CD4-positive, alpha-beta T cell treated with Interleukin-17A for 1 hour (primary cell): ENCODE measurements at regions not wholly inside any gene's neighbourhood (a gene's known extent, or its start where the extent isn't known, plus 50 kb on each side); places are given as distances from the start of the nearest gene placed in this dataset.

Experiments
- DNase-seq: peaks from one replicate; pipeline ENCODE4 v3.0.0-alpha.2; 2020

DNA sequence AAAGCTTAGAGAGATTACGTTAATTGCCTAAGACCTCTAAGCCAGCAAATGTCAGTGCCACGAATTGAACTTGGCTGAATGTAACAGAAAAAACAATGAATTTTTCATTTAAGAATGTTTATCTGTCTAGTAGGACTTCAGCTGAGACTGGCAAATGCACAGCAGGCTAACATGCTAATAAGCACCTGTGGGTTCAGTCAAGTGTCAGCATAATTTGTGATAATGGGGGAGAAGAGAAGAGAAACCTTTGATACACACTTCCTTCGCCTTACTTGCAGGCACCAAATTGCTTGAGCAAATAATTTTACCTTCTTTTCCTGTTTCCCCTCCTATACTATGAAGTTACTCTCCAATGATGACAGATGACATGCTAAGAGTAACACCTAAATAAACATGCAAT lies 1136.5 kb upstream of the SORCS1 start:
- DNase-seq = no peak

DNA sequence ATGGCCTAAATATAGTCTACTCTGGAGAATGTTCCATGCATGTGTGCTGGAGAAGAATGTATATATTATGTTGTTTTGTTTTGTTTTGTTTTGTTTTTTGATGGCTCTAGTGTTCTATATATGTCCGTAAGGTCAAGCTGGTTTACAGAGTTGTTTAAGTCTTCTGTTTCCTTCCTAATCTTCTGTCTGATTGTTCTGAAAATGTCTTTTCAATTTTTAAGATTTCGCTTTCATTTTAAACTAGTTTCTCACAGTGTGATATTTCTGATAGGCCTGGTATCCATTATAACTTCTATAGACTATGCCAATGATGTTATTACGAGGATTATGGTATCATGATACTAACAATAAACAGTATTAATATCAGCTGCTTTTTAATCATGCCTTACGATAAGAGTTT lies 1126.3 kb upstream of the SORCS1 start:
- no peak for DNase-seq

DNA sequence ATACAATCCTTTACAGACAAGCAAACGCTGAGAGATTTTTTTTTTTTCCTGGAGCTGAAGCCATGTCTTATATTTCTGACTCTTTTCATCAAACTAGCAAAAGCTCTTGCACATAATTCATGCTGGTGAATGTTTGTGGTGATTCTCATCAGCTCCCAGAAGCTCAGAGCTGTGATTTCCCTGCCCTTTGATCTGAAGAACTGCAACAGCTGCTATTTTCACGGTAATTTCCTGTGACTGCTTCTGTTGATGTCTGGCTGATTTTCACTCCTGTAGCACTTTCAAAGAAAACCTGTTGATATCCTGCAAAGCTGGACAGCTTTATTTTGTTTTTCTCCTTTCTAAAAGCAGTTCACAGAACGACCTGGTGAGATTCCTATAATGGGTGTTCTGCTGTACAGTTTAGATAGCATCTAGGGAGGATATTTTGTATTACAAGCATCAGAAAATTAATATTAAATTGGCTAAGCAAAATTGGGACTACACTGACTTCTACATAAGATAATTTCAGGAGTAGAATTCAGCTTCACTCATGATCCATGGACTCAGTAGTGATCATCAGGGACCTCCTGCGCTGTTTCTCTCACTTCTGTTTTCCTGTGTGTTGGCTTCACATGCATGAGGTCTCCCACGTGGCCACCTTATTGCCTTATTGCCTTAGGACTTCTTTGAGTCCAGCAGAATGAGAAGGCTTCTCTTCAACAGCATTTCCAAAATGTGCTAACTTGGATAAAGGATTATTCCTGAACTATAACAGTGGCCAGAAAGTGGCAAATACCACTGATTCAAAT lies 1111.6 kb upstream of the SORCS1 start:
- no peak for DNase-seq

DNA sequence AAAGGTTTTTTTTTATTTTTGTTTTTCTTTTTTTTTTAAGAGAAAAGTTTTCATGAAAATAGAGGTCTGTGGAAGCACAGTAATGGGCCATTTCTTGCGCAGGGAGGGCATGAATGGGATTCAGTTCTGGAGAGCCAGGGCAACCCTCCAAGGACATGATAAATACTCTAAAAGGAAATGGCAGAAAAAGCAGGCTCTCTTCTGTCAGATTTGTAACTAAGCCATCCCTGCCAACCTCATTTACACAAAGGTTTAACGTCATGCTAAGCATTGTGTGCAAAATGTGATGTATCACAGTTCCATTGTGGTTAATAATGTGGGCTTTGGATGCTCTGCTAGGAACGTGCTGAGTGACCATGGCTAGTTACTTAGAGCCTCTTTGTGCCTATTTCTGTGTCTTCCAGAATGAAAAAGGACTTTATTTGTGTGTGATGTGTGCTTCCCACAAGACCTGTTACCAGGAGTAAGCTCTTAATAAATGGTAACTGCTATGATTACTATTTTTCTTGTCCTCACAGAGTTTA lies 1095.9 kb upstream of the SORCS1 start:
- DNase-seq = no peak

DNA sequence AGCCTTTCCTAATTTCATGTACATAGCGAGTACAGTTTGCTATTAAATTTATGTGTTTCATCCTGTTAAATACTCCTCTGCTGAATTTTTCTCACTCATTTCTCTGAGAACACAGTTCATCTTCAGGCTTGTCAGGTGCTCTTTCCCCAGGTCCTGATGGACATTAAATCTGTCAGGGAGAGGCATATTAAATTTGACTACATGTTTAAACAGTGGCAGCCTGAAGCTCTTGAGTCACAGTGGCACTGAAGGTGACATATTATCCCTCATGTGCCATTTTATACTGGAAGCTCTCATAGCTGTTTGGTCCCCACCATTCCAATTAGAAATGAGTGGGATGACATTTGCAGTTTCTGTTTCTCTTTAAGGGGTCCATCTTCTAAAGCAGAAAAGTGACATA lies 1089.6 kb upstream of the SORCS1 start:
- DNase-seq = no peak

DNA sequence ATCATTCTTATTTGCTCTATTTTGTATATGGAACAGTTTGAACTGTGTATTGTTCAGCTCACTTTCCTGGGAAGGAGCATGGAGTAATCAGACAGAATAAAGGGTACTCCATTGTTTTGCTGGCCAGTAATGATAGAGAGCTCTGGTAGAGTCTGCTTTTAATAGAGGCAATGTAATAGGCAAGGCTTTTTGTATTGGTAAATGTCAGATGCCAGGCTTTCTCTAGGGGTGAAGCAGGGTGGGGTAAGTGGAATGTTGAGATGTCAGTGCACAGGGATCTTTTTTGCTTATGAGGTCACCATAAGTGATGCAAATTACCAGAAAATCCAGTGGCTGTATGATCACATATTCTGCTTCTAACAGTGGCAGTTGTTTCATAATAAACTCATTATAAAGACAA lies 1088.3 kb upstream of the SORCS1 start:
- no peak for DNase-seq

DNA sequence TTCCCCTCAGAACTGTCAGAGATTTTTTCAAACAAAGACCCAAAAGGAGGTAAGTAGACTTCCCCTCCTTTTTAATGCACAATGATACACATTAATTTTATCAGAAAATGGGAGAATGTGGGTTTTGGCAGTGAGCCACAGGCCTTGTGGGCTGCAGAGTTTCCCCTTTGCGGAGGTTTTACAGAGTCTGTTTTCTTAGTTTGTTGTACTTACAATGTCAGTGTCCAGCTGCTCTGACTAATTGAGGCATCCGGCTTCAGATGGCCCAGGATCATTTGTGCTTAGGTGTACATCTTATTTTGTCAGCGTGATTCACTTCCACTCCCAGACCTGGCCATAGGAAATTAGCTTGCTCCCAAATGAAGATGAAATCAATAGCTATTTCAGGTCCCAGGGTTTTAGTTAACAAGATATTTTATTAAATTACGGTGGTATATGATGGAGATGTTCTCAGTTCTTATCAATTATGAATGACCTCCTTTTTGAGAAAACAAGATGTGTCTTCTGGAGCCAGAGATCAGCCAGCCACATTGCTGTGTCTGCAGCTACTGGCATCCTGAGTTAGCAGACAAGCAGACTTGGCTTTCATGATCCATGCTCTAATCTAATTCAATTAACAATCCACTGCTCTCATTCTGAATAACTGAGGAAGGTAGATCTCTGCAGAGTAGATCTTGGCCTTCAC lies 1086.6 kb upstream of the SORCS1 start:
- no peak for DNase-seq

DNA sequence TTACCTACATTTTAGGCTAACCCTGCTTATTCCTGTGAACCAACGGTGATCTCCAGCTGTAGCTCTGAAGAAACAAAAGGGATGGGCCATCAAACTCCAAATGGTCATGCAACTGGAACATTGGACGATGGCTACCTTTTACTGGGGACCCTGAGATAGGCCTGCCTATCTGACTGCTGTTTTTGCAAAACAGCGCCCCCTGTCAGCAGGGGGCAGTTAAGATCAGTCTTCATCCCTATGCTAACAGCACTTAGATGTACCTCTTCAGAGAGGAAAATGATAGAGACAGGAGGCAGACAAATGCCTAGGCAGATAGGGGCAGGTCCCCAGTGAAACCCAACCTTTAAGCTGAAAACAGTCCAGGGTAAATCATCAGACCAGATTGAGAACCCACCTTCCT lies 1085.4 kb upstream of the SORCS1 start:
- no peak for DNase-seq

DNA sequence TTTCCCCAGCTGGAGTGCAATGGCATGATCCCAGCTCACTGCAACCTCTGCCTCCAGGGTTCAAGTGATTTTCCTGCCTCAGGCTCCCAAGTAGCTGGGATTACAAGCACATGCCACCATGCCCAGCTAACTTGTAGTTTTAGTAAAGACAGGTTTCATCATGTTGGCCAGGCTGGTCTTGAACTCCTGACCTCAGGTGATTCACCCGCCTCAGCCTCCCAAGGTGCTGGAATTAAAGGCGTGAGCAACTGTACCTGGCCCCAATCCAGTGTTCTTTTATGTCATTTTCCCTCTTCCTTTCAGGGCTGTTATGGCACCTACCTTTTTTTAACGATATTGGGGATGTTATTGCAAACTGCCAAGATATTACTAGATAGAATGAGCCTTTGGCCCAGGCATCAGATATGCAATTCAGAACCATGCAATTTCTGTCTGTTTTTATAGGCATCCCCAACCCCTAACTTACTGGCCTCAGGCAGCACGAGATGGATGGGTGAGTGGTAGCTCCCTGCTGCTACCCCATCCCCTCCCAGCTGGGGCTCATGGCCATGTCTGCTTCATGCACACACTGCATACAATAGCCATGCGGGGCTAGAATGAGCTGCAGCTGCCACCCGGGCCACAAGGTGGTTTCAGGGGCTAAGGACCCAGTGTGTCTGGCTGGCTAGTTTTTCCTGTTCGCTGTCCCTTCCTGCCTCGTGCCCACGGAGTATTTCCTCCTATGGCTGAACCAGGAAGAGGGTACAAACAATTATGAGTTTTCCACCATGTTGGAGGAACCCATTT lies 1080.1 kb upstream of the SORCS1 start:
- DNase-seq = no peak

DNA sequence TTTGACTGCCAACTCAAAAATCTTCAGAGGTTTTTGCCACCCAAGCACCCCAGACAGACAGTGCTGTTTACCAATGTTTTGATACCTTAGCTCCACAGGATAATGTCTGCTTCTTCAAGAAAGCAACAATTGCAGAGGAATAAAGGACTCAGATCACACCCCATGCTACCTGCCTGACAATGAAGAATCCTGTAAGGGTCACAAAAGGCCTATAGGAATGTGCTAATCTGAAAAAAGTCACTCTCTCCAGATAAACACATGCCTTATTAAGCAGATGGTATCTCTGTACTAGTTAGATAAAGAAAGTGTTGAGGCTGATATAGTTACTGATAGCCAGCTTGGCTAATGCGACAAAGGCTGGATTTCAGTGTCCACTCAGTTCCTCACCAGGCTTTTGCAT lies 1076.7 kb upstream of the SORCS1 start:
- DNase-seq = no peak

DNA sequence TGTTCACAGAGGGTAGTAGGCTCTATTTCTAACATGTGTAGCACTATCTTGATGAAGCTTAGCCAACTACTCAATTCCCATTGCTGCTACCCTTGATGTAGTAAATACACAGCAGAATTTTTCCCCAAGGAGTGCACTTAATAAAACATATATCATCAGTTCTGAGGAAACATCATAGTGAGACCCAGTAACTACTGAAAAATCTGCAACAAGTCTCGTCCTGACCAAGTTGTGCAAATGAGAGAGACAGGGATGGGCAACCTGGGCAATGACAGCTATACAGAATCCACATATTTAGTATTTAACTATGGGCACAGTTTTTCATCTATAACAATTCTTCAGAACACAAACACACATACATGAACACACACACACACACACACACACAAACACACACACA lies 1073.8 kb upstream of the SORCS1 start:
- DNase-seq = no peak

DNA sequence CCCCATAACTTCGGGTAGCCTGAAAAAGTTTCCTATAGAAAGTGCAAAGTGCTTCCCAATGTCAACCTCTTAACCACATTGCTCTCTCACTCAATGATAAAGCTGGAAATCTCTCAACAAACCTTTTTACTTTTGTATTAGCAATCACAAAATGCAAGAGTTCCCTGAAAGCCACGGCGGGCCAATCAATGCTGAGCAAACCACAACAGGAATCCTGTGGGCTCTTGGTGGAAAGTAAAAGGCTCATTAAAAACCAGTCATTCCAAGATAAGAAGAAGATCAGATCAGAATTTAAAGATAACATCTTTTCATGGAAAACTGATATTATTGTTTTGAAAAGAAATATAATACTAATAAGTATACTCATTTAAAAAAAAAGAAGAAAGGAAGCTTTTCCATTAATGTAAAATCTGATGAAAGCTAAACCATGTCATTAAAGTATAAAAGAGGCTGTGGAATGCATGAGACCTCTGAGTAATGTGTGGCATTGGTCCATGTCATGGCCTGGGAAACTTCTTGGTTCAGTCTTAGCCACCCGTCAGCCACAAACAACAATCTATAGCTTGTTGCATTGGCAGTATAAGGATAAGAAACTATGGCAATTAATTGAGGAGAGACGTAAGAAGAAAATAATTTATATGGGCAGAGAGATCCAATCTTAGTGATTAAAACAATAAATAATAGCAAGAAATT lies 1066.1 kb upstream of the SORCS1 start:
- no peak for DNase-seq

DNA sequence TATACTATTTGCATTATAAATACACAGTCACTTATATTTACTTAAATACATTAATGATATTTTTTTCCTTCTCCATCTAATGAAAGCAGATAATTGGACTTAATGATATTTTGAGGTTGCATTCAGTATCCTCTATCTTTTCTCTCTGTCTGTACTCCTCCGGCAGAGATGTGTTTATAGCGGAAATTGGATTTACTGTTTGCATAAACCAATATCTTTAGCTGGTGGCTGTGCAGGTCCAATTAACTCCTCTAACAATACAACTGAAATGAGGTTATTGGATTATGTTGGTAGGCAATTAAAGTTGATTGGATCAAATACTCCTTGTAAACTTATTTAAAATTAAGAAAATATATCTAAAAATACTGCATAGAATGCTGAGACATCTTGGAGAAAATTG lies 1044.2 kb upstream of the SORCS1 start:
- DNase-seq = no peak

DNA sequence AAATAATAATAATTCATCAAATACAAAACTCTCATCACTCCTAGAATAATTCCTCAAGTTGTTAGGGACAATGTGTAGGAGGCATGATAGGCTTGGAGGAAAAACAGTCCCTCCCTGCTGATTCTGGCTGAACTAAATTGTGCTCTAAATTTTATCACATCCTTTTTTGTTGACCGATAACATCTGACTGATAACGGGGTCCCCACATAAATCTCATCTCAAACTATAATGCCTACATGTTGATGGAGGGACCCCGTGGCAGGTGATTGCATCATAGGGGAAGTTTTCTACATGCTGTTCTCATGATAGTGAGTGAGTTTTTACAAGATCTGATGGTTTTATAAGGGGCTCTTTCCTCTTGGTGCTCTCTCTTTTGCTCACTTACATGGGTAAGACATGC lies 1043.5 kb upstream of the SORCS1 start:
- DNase-seq = no peak

DNA sequence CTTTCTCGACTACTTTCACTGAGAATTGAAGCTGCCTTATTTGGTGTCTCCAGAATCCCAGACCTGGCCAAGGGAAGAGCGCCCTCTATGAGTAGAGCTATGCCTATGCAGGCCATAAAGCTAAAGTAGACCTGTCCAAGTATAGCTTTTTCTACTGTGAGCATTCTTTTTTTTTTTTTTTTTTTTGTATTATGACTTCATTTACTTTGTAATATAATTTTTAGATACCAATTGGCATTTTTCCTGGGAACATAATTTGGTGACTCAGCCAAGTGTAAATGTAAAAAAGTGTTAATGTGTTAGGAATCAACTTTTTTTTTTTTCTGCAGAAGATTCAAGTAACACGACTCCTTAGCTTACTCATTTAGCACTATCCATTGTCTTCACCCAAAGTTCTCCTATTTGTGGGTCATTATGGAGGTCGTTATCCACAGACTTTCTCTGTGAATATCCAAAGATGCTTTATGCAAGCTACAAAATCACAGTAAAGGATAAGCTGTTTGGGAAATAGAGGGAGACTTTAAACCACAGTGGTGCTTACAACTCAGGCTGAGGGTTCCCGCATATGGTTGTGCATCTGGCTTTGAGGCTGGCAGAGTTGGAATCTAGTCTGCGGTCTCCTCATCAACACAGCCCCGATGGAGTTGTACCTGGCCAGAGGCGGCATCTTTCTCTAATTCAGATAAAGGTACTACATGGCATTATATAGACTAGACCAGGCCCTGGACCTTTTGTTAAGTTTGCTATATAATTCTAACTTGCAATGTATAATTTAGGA lies 1040.2 kb upstream of the SORCS1 start:
- DNase-seq = no peak

DNA sequence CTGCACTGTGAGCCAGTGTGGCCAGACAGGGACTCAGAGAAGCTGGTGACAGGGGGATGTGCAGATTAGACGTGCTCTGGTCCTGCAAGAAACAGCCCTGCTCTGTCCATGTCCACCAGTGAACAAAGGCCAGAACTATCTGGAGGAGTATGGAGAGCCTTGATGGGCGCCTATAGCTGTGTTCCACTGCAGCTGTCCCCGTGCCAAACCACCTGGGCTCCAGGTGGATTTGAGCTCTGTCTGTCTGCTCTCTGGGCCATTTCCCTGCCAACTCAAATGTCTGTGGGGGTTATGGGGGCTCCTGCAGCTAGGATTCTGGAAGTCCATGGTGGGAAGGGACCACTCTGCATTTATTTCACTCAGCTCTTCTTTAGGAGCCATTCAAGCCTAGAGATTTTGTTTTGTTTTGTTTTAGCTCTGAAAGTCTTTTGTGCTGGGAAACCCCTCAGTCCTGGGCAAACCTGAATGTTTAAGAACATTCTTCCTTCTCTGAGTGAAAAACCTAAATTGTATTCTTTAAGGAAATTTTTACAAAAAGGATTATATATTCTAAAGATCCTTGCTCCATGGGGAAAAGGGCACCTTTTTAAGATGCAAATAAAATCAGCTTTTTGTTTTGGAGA lies 1039.5 kb upstream of the SORCS1 start:
- DNase-seq = no peak

DNA sequence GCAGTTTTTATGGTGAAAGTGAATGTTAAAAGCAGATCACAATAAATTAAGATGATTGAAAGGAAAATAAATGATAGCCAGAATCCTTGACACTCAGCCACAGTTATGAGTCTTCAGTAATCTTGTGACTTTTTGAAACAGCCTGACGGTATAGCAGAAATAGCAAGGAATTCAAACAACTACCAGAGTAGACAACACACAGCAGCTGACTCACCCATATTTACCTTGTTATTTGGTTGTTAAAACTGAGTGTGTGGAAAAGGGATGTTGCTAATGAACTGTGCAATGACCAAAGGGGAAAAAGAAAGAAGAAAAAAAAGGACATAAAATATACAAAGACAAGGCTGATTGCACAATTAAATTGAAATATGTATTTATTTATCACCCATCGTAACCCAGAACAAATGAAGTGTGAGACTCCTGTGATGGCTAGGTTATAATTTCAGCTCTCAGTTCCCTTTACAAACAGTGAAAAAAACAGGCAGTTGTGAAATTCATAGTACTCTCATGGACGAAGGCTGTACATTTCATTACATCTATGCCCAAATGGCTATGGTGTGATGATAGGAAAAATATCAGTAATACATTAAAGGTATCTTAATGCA lies 1023.0 kb upstream of the SORCS1 start:
- no peak for DNase-seq

DNA sequence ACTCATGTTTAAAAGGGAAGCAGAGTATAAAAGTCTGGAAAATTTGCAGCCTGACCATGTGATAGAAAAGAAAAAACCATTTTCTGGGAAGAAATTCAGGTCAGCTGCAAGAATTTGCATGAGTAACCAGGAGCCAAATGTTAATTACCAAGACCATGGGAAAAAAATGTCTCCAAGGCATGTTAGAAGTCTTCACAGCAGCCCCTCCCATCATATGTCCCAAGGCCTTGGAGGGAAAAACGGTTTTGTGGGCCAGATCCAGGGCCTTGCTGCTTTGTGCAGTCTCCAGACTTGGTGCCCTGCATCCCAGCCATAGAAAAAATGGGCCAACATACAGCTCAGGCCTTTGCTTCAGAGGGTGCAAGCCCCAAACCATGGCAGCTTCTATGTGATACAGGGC lies 1019.6 kb upstream of the SORCS1 start:
- no peak for DNase-seq

DNA sequence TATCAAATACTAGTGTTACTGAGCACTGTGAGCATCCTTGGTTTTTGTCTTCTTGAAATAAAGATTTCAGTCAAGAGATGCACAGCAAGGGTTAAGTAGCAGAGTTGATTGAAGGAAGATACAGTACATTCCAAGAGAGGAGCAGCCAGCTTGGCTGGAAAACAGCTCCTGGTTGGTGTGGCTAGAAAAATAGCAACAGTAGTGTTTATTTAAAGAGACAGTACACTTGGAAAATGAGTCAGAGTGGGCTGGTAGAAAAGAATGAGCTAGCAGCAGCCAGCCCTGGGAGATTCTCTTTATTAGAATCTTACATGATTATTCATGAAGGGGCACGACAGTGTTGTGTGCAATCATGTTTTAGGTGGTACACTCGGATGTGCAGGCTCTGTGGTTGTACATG lies 1016.4 kb upstream of the SORCS1 start:
- DNase-seq = no peak

DNA sequence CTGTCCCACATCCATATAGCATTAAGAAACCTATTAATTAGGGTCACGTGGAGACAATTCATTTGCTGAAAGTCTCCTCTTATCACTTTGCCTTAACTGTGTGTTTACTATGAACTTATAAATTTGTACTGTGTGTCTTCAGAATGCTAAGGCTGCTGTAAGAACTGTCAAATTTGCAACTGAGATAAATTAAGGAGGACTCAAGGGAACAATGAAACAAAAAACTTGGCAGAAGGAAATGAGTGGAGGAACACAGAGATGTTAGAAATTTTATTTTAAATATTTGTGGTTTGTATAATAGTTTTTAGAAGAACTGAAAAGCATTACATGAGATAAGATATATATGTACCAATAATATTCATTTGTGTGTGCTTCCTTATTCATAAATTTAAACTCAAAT lies 1005.3 kb upstream of the SORCS1 start:
- DNase-seq = no peak

DNA sequence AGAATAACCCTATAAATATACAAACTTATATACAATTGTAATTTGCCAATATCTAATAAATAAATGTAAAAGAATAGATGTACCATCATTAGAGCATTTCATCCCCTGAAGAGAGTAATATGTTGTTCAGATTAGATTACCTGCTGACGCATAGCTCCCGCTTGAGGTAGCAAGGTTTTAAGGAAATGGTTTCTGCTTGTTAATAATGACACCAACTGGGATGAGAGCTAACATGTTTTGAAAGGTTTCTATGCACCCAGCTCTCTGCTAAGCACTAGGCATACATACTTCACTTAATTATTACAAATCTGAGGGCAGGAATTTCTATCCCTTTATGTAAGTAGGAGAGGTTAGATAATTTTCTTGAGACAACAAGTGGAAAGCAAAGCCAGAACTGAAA lies 1003.3 kb upstream of the SORCS1 start:
- DNase-seq = no peak
